Hematopoietic multipotent progenitor cell treated with erythropoietin and hydrocortisone succinate and interleukin-3 and kit ligand, for 15 days (in vitro differentiated cells): ENCODE measurements at regions not wholly inside any gene's neighbourhood (a gene's known extent, or its start where the extent isn't known, plus 50 kb on each side); places are given as distances from the start of the nearest gene placed in this dataset.

ENCODE experiments used
- DNase-seq: peaks from one replicate; pipeline ENCODE4 v3.0.0-alpha.2; 2015; ENCODE audit warnings: low spot score

DNA sequence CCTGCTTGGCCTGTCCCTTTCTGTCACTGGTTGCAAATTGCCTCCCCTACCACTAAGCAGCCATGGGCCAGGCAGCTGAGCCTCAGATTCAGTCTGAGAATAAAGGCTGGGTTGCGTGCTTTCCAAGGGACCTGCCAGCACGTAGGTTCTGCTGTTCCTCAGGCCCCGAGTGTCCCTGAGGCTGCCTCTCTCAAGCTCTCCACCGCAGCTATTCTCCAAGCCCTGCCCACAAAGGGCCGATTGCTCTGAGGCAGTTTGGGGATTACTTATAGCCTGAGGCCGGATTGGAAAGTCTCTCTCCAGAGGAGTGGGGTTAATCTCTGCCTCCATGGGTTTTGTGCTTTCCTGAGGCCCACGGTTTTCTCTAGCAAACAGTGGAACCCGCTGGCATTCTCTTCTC, 590.7 kb downstream of the BCOR start:
- DNase-seq = no peak

- no peak for DNase-seq
These were observed 590.0 kb downstream of the BCOR start for GRCh38 chrX:39507617-39508299.

DNA sequence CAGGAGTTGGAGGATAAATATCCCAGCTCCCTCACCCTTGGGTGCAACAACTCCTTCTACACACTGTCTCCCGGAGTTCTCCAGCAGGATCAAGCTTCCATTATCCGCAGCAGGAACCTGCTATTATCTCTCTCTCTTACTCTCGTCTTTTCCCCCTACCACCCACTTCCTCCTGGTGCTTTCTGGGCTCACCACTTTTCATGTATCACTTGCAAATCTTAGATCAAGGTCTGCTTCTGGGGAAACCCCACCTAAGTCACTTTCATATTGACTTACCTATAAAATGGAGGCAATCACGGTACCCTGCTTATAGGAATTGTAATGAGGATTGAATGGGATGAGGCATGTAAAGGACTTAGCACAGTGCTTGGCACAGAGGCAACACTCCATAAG, 589.5 kb downstream of the BCOR start:
- no peak for DNase-seq

GRCh38 chrX:39509157-39509556, 588.6 kb downstream of the BCOR start:
- DNase-seq = no peak

DNA sequence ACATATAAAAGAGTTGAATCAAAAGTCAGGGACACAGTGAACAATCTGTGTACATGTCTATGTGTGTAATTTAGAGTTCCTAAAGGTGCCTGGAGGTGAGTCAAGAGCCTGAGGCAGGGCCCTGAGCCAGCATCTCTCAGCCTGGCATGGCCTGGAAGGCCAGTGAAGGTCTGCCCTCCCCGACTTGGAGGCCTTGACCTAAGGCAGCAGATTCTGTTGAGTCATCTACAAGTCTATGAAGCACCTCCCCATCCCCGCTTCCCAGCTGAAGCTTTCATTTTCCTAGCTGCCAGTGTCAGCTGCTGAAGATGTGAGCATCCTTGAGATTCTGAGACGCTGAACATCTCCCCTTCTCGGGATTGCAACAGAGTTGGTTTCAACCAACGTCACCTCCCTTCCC, 583.9 kb downstream of the BCOR start:
- DNase-seq = no peak

DNA sequence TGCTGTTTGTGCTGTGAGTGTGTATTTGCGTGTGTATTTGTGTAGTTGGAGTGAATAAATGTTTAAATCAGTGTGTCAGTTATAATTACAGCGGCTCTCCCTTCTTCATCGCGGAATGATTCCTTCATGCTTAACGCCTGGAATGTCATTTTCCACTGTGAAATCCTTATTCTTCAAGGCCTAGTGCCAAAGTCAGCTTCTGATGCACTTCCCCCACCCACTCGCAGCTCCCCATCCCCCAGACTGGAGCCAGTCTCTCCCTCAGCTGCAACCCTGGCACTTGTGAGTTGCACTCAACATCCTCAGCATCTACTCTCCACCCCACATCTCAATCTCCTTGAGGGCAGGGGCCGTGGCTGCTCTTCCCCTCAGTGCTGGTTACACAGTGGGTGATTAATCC, 583.0 kb downstream of the BCOR start:
- no peak for DNase-seq

DNA sequence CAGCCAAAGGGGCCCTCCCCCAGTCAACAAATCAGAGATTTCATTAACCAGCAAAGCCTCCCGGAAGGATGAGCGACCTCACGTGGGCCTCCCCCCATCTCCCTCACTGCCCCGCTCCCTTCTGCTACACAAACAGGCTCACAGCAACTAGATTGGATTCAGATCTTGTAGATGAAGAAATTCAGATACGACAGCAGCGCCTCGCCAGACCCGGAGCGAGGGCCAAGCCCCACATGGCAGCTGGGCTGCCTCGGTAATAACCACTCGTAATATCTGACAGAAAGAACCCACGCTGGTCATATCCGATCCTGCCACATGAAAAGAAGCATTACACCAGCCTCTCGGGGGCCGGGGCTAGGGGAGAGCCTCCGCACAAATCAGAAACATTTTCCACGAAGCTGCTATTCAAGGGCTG, 581.3 kb downstream of the BCOR start:
- DNase-seq = no peak

- DNase-seq = no peak
These were observed 579.2 kb downstream of the BCOR start for GRCh38 chrX:39518476-39519029.

DNA sequence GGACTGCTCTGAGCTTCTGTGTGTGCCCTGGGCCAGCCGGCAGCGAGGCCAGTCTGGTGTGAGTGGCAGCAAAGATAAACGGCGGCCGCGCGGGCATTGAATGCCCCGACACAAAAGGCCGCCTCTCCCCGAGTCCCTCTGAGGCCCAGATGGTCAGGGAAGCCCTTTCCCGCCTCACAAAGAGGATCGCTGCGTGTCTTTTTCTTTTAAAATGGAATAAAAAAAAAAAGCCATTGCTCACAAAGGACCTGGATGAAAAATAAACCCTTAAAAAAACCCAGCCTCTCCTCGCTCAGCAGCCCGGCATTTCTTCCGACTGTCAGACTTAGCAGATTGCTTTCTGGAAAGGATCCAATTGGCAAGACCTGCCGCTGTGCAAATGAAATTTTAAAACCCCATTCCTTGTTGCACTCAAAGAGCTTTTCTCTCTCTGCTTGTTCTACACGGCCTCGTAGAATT, 578.7 kb downstream of the BCOR start:
- peak; percentile 5 for DNase-seq

GRCh38 chrX:39519566-39520301, 578.0 kb downstream of the BCOR start:
- peak; percentile 3 for DNase-seq

DNA sequence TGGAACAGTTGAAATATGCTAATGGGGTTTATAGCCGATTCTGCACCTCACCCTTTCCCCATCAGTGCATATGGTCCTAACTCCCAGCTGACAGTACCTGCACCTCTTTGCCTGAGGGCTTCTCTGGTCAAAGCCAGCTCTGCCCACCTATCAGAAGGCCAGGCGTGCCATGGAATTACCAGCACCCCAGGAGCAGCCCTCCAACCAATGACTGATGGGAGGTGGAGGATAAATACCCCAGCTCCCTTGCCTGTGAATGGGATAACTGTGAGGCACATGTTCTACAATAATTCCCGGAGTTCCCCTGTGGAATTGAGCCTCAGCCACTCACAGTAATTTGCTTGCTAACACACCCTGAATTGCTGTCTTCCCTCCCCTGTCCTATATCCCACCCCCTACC, 572.0 kb downstream of the BCOR start:
- DNase-seq = no peak

DNA sequence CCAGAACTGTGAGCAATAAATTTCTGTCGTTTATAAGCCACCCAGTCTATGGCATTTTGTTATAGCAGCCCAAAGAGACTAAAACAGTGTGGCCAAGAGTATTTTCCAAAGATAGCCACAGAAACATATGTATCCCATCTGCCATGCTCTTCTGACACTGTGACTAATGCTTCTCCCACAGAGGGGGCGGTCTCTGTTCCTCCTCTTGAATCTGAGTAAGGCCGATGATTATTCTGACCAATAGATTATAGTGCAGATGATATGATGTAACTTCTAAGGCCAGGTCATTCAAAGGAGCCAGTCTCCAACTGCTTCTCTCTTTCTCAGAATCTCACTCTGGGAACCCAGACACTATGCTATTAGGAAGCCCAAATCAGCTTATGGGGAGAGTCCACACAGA, 570.7 kb downstream of the BCOR start:
- DNase-seq = peak; percentile 2

GRCh38 chrX:39528161-39528916, 569.4 kb downstream of the BCOR start:
- DNase-seq = peak; percentile 60

- DNase-seq = no peak
These were observed 565.0 kb downstream of the BCOR start for GRCh38 chrX:39532761-39533160.

DNA sequence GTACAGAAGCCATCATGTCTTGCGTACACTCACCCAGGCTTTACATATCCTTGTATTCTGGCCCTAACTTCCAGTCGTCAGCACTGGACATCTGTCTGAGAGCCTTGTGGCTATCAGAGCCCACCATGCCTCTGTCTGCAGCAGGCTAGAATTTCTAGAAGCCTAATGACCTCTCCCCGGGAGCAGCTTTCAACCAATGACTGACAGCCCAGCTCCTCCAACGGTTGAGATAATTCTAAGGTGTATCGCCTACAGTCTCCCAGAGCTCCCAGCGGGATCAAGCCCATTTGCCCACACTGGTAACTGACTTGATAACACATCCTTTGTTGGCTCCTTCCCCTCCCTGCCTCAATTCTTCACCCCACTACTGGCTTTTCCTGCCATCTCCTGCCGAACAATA, 562.8 kb downstream of the BCOR start:
- no peak for DNase-seq

- DNase-seq = no peak
These were observed 561.5 kb downstream of the BCOR start for GRCh38 chrX:39536211-39536610.

GRCh38 chrX:39541881-39542280, 555.9 kb downstream of the BCOR start:
- no peak for DNase-seq

GRCh38 chrX:39542316-39542715, 555.4 kb downstream of the BCOR start:
- DNase-seq = no peak

- DNase-seq = peak; percentile 75
These were observed 546.9 kb downstream of the BCOR start for GRCh38 chrX:39550795-39551361.

GRCh38 chrX:39551762-39552161, 546.0 kb downstream of the BCOR start:
- peak; percentile 68 for DNase-seq

DNA sequence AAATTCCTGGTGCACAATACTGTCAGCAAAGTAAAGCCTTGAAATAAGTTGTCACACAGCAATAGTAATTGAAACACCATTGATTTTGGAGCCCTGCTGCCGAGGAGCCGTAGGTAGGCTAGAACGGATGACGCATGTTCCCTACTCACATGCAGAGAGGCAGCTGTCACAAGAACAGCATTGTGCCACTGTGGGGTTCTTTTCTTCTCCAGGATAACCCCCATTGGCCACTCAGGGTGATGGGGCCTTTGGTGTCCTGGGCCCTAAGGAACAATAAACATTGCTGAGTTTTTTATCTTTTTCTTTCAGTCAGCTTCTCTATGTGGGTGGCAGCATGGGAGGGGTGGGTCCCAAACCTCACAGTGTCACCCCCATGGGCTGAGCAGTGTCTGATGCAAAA, 542.3 kb downstream of the BCOR start:
- no peak for DNase-seq

DNA sequence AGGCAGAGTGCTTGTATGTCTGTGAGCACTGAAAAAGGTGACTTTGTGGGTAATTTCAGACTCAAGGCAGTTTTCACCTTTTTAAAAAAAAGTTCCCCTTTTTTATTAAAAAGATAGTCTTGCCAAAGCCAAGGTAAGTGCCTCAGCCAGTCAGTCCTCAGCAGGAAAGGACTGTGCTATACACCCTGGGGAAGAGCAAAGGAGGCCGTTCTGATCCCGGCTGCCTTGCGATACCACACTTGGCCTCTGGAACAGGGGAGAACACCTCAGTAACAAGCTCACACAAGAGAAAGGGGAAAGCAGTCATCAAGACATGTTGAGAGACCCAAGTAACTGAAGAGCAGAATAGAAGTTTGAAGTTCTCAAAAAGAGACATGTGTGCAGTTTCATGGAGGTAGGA, 541.7 kb downstream of the BCOR start:
- DNase-seq = no peak
